ENCODE measurements at regions not wholly inside any gene's neighbourhood (a gene's known extent, or its start where the extent isn't known, plus 50 kb on each side); places are given as distances from the start of the nearest gene placed in this dataset.

DNA sequence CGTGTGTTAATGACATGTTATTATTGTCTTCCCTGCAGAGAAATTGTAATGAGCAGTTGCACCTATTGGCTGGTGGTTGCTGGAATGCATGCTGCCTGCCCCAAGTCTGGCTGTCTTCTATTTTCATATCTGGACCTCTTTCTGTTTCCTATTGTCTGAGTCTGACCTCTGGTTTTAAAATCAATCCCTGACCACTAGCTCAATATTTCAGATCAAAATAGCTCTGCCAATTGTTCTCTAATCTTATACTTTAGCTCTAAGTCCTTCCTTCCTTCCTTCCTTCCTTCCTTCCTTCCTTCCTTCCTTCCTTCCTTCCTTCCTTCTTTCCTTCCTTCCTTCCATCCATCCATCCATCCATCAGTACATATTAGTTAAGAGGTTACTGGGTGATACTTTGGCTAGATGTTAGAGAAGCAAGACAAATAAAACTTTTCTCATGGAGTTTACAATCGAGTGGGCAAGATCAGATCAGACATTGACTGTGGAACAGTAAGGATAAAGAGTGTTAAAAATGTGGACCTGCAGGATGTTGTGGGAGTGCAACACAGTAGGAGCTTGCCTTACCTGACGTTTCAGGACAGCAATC, 417.1 kb downstream of the SOCS6 start:
- TF ChIP-seq CTCF (conservative IDR thresholded peaks at IDR 0.05 in 1 of 2, IDR thresholded peaks at IDR 0.05 in 1 of 2; ENCODE audit: extremely low read depth in 1 of 2, insufficient read depth in 1 of 2, low read depth in 1 of 2, low read length in 2 of 2) (no peak), EZH2 (IDR thresholded peaks at IDR 0.05; ENCODE audit: borderline replicate concordance, low read length) (no peak)

Measured in mammary epithelial cell (primary cell).